OCI-M1 (cell line): ENCODE measurements at regions not wholly inside any gene's neighbourhood (a gene's known extent, or its start where the extent isn't known, plus 50 kb on each side); places are given as distances from the start of the nearest gene placed in this dataset.
"Not testable (repeated sequence)": the region's sequence is repeated elsewhere in the genome, so short reads cannot be mapped to it uniquely, and the experiment has no call there.

Source experiments
- DNase-seq: peaks from one replicate; lab custom pipeline; 2025; lab: John Stamatoyannopoulos, UW

GRCh38 chr6:8361259-8361658 is 74.1 kb downstream of the SLC35B3 start:
- DNase-seq, result no peak

- no peak for DNase-seq
These were observed 82.4 kb downstream of the SLC35B3 start for GRCh38 chr6:8352966-8353340.

- no peak for DNase-seq
These were observed 82.9 kb downstream of the SLC35B3 start for GRCh38 chr6:8352335-8352965.

DNA sequence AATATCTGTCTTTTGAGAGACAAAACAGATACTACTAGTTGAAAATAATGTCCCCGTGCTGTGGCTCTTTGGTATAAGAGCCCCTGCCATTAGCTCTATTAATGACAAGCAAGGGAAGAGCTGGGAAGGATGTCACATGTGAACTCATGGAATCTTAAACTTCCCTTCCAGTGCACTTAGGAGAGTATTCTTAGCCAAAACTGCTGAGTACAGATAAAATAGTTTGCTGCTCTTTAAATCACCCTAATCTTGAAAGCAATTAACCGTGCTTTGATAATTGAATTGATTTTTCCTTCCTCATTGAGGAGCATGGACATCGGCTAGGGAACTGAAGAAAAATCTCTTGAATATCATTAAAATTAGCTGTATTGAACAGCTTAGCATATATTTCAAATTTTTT is 91.7 kb downstream of the SLC35B3 start:
- DNase-seq, result no peak

DNA sequence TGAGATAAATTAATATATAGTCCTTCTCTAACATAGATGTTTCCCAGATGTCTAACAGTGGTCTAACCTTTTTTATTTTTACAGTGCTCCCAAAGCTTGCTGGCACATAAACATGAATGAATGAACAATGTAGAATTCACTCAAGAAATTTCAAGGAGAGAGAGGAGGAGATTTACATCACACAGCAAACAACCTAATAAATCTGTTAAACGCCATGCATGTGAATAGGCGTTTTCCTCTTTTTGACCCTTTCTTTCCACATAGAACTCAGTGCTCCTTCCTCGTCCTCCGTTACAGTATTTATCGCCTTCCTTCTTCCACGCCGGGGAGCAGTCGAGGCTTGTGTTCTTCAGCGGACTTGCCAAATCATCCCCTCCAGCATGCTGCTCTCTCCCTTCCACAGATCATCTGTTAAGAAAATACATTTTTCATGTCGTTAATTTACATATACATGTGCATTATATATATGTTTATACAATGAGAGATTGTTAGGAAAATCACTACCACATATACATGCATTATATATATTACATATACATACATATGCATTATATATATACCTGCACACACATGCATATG is 93.0 kb downstream of the SLC35B3 start:
- DNase-seq, result no peak

DNA sequence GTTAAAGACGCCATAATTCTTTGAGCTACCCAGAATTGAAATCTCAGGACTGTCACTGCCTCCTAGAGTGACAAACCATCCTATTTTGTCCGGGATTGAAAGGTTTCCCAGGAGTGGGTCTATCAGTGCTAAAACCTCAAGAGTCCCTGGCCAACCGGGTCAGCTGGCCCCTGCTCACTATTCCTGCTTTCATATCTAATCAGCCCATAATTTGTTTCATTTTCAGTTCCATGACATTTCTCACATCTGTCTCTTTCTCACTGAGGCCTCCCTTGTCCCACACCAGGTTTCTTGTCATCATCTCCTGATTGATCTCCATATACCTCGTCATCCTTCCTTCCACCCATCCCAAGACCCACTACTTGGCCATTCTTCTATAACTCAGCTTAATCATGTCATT is 98.2 kb downstream of the SLC35B3 start:
- no peak for DNase-seq

DNA sequence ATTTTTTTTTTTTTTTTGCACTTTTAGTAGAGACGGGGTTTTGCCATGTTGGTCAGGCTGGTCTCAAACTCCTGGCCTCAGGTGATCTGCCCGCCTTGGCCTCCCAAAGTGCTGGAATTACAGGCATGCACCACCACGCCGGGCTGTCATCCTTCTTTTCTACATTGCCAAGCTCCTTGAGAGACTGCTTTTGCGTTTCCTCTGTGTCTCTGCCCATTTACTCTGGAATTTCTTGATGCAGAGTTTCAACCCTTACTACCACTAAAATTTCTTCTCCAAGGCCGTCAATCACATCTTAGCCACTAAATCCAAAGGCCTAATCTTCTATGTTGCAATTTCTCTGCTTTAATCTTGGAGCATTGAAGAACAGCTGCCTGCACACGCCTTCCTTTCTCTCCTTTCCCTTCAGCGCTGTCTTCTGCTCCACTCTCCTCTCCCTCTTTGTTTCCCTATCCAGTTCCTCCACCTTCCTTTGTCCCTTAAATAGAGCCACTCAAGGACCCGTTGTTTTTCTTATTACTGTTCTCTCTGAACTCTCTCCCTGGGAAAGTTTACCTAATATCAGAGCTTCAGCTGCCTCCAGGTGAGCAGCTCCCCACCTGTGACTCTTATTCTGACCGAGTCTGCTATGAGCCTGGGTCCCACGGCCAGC is 98.8 kb downstream of the SLC35B3 start:
- DNase-seq, result no peak

GRCh38 chr6:8335896-8336295 is 99.4 kb downstream of the SLC35B3 start:
- no peak for DNase-seq

DNA sequence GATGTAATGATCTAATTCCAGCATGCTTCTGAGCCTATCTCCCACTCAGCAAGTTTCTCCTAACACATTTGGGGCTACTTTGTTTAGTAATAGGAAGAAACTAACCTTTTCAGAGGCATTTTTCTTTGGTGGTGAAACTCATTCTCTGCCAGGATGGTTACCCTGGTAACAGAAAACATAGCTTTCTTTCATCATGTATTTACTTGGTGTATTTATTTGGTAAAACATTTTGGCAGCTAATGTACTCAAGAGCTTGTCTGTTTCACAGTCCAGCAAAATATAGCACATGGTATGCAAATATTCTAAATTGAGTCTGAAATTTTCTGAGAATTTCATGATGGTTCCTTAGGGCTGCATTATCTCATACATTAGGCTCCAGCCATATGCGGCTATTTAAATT is 100.0 kb downstream of the SLC35B3 start:
- no peak for DNase-seq

DNA sequence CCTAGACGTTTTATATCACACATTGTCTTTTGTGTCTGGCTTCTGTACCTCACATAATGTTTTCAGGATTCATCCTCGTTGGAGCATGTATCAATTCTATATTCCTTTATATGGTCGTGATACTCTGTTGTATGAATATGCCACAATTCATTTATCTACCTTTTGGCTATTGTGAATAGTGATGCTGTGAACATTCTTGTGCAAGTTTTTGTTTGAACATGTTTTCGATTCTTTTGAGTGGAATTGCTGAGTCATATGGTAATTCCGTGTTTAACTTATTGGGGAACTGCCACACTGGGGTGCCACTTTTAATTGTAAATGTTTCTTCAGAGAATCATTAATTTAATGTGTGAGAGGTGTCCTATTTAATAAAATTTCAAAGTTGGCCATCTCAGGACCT is 101.2 kb downstream of the SLC35B3 start:
- DNase-seq, result no peak

- no peak for DNase-seq
These were observed 105.8 kb downstream of the SLC35B3 start for GRCh38 chr6:8329562-8329961.

GRCh38 chr6:8325743-8326142 is 109.6 kb downstream of the SLC35B3 start:
- no peak for DNase-seq

DNA sequence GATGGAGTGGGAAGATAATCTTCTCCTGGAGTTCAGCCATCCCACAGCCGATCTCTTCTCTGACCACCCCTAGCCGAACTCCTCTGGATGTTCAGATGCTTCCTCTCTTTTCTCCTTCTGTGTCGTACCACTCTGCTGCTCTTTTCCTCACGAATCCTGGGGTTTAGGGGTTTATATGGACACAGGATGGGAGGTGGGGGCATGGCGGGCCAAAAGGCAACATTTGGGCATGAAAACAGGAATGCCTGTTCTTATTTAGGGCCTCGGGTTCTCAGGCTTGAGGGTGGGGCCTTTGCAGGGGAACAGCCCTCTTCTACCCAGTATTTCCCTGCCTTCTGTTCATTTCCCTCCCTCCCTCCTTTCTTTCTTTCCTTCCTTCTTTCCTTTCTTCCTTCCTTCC is 112.7 kb downstream of the SLC35B3 start:
- no peak for DNase-seq

DNA sequence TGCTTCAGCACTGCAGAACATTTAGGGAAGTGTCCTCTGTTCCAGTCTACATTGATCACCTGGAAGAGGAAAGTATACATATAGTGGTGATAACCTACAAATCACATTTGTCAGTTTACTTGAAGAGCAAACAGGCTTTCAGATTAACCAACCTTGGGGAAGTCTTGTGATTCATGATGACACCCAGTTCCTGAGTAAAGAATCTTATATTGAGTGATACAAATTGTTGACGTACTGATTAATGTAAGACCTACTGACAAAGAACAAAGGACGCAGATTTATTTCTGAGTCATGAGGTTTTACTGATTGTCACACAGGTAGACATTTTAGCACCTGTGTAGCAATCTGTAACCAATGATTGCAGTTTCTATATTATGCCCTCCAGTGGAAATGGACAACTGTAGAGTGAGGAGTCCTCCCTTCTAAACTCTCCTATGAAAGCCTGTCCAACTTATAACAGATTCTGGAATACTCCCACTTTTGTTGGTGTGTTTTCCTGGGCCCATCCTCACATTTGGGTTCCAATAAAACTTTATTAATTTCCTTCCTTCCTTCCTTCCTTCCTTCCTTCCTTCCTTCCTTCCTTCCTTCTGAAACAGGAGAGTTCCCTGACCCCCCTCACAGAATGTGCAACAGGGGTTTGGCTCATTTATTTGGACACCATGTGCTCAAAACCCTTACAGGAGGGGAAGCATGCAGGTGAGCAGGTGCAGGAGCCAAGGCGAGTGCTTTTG is 113.5 kb downstream of the SLC35B3 start:
- no peak for DNase-seq

GRCh38 chr6:8315154-8315553 is 120.2 kb downstream of the SLC35B3 start:
- no peak for DNase-seq

GRCh38 chr6:8301502-8301901 is 133.8 kb downstream of the SLC35B3 start:
- DNase-seq, result no peak

DNA sequence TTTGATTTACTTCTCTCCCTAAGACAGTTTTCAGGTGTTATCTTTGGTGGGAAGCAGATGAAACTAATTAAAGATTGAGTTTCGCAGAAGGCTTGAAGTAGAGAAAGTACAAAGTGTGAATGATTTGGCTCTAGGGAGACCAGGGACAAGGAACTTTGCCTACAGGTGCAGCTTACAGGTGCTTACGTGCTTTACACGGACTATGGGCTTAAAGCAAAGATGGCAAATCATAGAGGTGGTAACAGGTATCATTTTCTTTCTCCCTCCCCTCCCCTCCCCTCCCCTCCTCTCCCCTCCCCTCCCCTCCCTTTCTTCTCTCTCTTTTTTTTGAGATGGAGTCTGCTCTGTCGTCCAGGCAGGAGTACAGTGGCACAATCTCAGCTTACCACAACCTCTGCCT is 136.3 kb downstream of the SLC35B3 start:
- DNase-seq, result no peak

DNA sequence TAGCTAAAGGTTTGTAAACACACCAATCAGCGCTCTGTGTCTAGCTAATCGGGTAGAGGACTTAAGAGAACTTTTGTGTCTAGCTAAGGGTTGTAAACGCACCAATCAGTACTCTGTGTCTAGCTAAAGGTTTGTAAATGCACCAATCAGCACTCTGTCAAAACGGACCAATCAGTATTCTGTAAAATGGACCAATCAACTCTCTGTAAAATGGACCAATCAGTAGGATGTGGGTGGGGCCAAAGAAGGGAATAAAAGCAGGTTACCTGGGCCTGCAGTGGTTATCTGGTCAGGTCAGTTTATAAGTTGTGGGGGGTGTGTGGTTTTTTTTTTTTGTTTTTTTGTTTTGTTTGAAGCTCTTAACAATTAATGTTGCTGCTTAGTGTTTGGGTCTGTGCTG is 152.4 kb downstream of the SLC35B3 start:
- DNase-seq, result not testable (repeated sequence)

DNA sequence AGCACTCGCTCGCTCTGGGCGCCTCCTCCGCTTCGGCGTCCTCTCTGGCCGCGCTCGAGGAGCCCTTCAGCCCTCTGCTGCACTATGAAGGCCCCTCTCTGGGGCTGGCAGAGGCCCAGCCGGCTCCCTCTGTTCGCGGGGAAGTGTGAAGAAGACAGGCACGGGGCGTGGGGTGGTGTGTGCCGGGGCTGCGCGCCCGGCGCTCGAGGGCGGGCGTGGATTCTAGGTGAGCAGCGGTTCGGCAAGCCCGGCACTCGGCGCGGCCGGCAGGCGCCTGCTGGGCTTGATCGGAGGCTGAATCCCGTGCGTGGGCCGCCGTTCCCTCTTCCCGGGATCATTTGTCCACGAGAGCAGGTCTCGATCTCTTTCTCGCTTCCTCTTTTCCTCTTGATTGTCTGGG is 153.0 kb downstream of the SLC35B3 start:
- no peak for DNase-seq

DNA sequence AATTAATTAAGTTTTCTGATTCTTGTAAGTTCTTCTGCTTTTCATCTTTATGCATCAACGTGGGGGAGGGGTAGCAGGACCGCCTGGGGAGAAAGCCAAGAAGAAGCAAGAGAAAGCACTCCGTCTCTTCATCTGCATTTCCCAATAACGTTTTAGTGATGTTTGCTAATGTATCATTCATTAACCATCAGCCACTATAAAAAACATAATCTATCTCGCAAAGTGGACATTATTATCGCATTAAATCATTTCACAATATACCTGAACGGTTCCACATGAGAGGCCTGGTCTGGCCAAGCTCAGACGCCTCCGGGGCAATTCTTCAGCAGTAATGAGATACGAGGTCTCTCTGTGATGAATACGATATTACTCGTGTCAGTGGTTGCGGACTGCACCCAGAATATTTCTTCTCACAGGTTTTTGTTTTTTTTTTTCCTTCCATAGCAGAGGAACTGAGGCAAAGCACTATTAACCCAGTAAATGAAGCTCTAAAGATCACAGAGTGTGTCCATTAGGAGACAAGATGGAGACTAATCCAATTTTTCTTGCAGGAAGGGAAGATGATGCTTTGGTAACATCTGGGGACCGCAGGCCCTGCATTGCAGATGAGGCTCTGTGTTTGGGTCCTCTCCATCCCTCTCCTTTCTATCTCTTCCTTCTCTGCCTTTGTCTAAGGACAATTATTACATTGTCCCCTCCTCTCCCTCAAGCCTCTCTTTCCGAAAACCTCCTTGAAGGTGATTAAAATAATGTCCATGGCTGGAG is 156.1 kb downstream of the SLC35B3 start:
- DNase-seq, result no peak

- DNase-seq, result peak; percentile 12
These were observed 156.8 kb downstream of the SLC35B3 start for GRCh38 chr6:8278562-8278961.

- DNase-seq, result peak; percentile 81
These were observed 157.6 kb downstream of the SLC35B3 start for GRCh38 chr6:8277769-8278168.
